ENCODE measurements at regions not wholly inside any gene's neighbourhood (a gene's known extent, or its start where the extent isn't known, plus 50 kb on each side); places are given as distances from the start of the nearest gene placed in this dataset.

- TF ChIP-seq CTCF (IDR thresholded peaks at IDR 0.05) (no peak), POLR2A (IDR thresholded peaks at IDR 0.05) (no peak)
Observed at GRCh38 chr3:147854542-147854941, 445.4 kb downstream of the ZIC1 start.
